Panc1 (cell line): ENCODE measurements at regions not wholly inside any gene's neighbourhood (a gene's known extent, or its start where the extent isn't known, plus 50 kb on each side); places are given as distances from the start of the nearest gene placed in this dataset.

Experiments
- CTCF ChIP-seq: fragments of 450-650 bp; IDR thresholded peaks from 2 replicates; pipeline ENCODE4 v1.5.1; 2017; ENCODE audit warnings: mild to moderate bottlenecking
- SIN3A ChIP-seq: IDR thresholded peaks from 2 replicates; pipeline ENCODE4 v1.6.1; 2012; ENCODE audit warnings: low read depth, mild to moderate bottlenecking, low read length, moderate library complexity, borderline replicate concordance; ENCODE audit not compliant: insufficient read depth

- TF ChIP-seq SIN3A = no peak
- TF ChIP-seq CTCF = no peak
Observed at GRCh38 chr4:108431986-108432385, 188.4 kb upstream of the RPL34 start.
